ENCODE measurements at regions not wholly inside any gene's neighbourhood (a gene's known extent, or its start where the extent isn't known, plus 50 kb on each side); places are given as distances from the start of the nearest gene placed in this dataset.
A peak's percentile ranks its signal among the peaks of the same experiment; 100 is the strongest.

DNA sequence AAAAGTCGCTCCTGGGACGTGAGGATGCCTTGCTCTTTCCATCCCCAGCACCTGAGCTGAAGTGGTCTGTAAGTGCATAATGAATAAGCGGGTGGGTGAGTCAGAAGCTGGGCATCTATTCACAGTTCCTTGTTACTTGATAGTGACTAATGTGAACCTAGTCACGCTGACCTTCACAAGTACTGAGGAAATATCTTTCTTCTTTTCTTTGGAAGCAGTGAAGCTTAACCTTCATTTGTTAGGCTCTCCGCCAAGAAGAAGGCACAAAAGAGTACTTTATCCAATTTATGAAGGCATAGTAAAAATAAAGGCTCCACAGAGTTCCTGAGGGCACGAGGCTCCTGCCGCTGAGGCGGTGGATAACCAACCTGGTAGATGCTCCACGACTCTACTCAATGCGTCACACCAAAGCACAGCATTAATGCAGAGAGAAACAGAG is 475.7 kb upstream of the SLIT2 start:
- TF ChIP-seq FOSL2 (IDR thresholded peaks at IDR 0.05; ENCODE audit: borderline replicate concordance, low read depth) (peak; percentile 86; the same call in 1 of the 2 replicates), PBX3 (IDR thresholded peaks at IDR 0.05) (peak; percentile 60), JUND (IDR thresholded peaks at IDR 0.05) (peak; percentile 84), TEAD4 (IDR thresholded peaks at IDR 0.05; ENCODE audit: borderline replicate concordance, insufficient read depth) (no peak), RXRA (IDR thresholded peaks at IDR 0.05; ENCODE audit: borderline replicate concordance, low read depth) (no peak), EP300 (IDR thresholded peaks at IDR 0.05; ENCODE audit: borderline replicate concordance in 1 of 2, low read depth in 1 of 2, low read length in 1 of 2) (peak in 1 of 2 experiments; percentile 11; a peak in 1 of 4 replicates), NFIC (IDR thresholded peaks at IDR 0.05; ENCODE audit: borderline replicate concordance) (peak; percentile 74; the same call in 1 of the 2 replicates), RCOR1 (IDR thresholded peaks at IDR 0.05; ENCODE audit: low read length) (no peak), TCF12 (IDR thresholded peaks at IDR 0.05) (peak; percentile 68; the same call in 1 of the 2 replicates)
- TF ChIP-seq, protein P1, sequence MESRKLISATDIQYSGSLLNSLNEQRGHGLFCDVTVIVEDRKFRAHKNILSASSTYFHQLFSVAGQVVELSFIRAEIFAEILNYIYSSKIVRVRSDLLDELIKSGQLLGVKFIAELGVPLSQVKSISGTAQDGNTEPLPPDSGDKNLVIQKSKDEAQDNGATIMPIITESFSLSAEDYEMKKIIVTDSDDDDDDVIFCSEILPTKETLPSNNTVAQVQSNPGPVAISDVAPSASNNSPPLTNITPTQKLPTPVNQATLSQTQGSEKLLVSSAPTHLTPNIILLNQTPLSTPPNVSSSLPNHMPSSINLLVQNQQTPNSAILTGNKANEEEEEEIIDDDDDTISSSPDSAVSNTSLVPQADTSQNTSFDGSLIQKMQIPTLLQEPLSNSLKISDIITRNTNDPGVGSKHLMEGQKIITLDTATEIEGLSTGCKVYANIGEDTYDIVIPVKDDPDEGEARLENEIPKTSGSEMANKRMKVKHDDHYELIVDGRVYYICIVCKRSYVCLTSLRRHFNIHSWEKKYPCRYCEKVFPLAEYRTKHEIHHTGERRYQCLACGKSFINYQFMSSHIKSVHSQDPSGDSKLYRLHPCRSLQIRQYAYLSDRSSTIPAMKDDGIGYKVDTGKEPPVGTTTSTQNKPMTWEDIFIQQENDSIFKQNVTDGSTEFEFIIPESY (IDR thresholded peaks at IDR 0.05; ENCODE audit: borderline replicate concordance, low read depth), result 0 out of 2 replicates have a peak, but pooled peaks have one; percentile 18
- POLR2A ChIA-PET, result no interaction called here
- Histone ChIP-seq H3K9me2 (no peaks in the 10 kb centered on the region), H3K36me3 (replicated peaks in 1 of 2; ENCODE audit: control insufficient read depth in 1 of 2, insufficient read depth in 2 of 2, low read length in 1 of 2) (no peaks in the 10 kb centered on the region), H3K27me3 (ENCODE audit: insufficient read depth) (no peaks in the 10 kb centered on the region), H3K9ac (no peak overlapping the region), H3K27ac (ENCODE audit: low read depth in 2 of 2, low read length in 1 of 2) (peak overlapping the region in 1 of 2 experiments; percentile 67; a peak in 2 of 4 replicates), H3K4me3 (ENCODE audit: low read depth in 2 of 2, low read length in 1 of 2) (no peak overlapping the region), H2AFZ (ENCODE audit: low read depth) (no peak overlapping the region), H3K79me2 (ENCODE audit: insufficient read depth) (no peaks in the 10 kb centered on the region), H3K4me2 (peak overlapping the region; percentile 30; the same call in 1 of the 2 replicates), H3K9me3 (no peaks in the 10 kb centered on the region), H3K4me1 (ENCODE audit: control insufficient read depth in 1 of 2, insufficient read depth in 2 of 2, low read depth in 1 of 2, low read length in 1 of 2) (peaks cover 0 to 4% of the 10 kb centered on the region in 2 experiments; a peak in 1 of 4 replicates), H4K20me1 (ENCODE audit: insufficient read depth) (no peaks in the 10 kb centered on the region), H3F3A (replicated peaks; ENCODE audit: insufficient read depth) (peaks cover 3% of the 10 kb centered on the region)
- CTCF ChIA-PET, result no interaction called here
- WGBS (ENCODE audit: low lambda C conversion rate), result 56% methylated on average over 10 of the region's 10 CpGs
- DNase-seq, result no peak

DNA sequence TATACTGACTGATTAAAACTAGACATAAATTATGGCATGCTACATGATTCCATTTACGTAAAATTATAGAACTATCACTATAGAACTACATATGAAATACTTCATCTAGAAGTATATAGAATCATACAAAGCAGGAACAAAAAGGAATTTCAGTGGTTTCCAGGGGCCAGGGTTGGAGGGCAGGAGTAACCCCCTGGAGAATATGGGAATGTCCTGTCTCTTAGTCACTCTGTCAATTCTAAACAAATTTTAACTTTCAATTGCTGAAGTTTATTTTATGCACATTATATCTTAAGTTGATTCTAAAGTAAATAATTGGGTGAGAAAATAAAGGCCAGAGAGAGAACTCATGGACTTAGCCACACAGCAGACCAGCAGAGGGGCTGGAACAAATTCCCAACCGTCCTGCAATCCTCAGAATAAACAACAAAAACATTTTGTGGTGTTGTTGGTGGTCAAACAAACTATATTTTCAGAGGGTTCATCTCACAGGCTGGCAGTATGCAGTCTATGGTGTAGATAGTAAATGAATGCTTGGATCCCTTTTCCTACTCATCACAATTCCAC is 476.9 kb upstream of the SLIT2 start:
- H3K4me2 ChIP-seq, result no peak overlapping the region
- DNase-seq, result no peak
- no peaks in the 10 kb centered on the region for H3K36me3 ChIP-seq (replicated peaks in 1 of 2; ENCODE audit: control insufficient read depth in 1 of 2, insufficient read depth in 2 of 2, low read length in 1 of 2)
- no peaks in the 10 kb centered on the region for H3K9me3 ChIP-seq
- ChIA-PET POLR2A (no interaction called here), CTCF (no interaction called here)
- H3K79me2 ChIP-seq (ENCODE audit: insufficient read depth), result no peaks in the 10 kb centered on the region
- TF ChIP-seq EZH2phosphoT487 (IDR thresholded peaks at IDR 0.05; ENCODE audit: borderline replicate concordance, low read depth), result no peak
- TF ChIP-seq JUND (IDR thresholded peaks at IDR 0.05), result no peak
- no peak overlapping the region for H3K4me3 ChIP-seq (ENCODE audit: low read depth in 2 of 2, low read length in 1 of 2)
- no peak overlapping the region for H3K27ac ChIP-seq (ENCODE audit: low read depth in 2 of 2, low read length in 1 of 2)
- H3K27me3 ChIP-seq (ENCODE audit: insufficient read depth), result no peaks in the 10 kb centered on the region
- peaks cover 3% of the 10 kb centered on the region for H3F3A ChIP-seq (replicated peaks; ENCODE audit: insufficient read depth)
- H3K4me1 ChIP-seq (ENCODE audit: control insufficient read depth in 1 of 2, insufficient read depth in 2 of 2, low read depth in 1 of 2, low read length in 1 of 2), result peaks cover 0 to 4% of the 10 kb centered on the region in 2 experiments; a peak in 1 of 4 replicates
- no peaks in the 10 kb centered on the region for H3K9me2 ChIP-seq
- no peak overlapping the region for H3K9ac ChIP-seq
- H2AFZ ChIP-seq (ENCODE audit: low read depth), result 0 out of 2 replicates have a peak overlapping the region, but pooled peaks have one; percentile 9
- no peaks in the 10 kb centered on the region for H4K20me1 ChIP-seq (ENCODE audit: insufficient read depth)
- WGBS (ENCODE audit: low lambda C conversion rate), result 87% methylated on average over 2 of the region's 2 CpGs

Measured in SK-N-SH (cell line).